ENCODE measurements at regions not wholly inside any gene's neighbourhood (a gene's known extent, or its start where the extent isn't known, plus 50 kb on each side); places are given as distances from the start of the nearest gene placed in this dataset.

DNA sequence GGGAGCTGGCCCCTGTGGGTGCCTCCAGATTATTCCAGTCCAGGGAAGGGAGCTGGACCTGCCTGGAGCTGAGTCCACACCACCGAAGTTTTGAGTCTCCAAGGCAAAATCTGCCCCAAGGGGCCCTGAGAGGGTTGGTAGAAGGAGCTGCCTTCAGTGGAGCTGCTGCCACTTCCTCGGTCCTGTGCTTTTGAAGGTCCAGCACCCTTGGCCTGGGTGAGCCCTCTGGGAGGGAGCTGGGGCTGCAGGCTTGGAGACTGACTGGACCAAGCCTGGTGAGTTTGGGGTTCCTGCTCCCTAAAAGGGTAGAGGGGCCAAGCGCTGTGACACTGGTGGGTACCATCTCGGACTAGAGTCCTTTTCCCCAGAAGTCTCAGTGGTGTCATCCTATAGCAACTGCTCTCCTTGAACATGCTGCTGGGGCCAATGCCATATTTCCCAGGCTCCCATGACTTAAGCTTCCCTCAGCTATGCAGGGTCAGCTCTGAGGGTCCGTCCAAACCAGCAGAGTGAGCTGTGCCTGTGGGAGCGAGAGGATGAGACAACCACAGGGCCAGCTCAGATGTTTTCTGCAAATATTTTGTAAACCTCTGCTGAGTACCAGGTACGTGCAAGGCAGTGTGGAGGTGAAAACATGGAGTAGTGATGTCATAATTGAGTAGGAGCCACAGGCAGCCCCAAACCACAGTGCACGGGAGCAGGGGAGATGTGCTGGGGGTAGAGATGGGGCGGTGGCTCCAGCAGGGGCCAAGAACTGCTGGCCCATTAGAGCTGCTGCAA lies 96.0 kb downstream of the ABHD5 start:
- TF ChIP-seq EZH2 (IDR thresholded peaks at IDR 0.05; ENCODE audit: insufficient read depth, poor library complexity, severe bottlenecking): no peak
- no peak for TF ChIP-seq EZH2phosphoT487 (IDR thresholded peaks at IDR 0.05; ENCODE audit: insufficient read depth, low read depth)
- Histone ChIP-seq H3K36me3 (ENCODE audit: low read depth) (no peaks in the 10 kb centered on the region), H3K4me1 (ENCODE audit: insufficient read depth) (no peaks in the 10 kb centered on the region), H3K4me3 (no peak overlapping the region), H3K9me2 (ENCODE audit: insufficient read depth) (no peaks in the 10 kb centered on the region), H4K20me1 (ENCODE audit: insufficient read depth) (no peaks in the 10 kb centered on the region), H3K27ac (no peak overlapping the region), H3K79me2 (ENCODE audit: insufficient read depth) (no peaks in the 10 kb centered on the region), H3F3A (ENCODE audit: insufficient read depth) (no peaks in the 10 kb centered on the region), H3K27me3 (replicated peaks; ENCODE audit: insufficient read depth) (no peaks in the 10 kb centered on the region; the same call in 1 of the 2 replicates), H3K9me3 (ENCODE audit: low read depth) (no peaks in the 10 kb centered on the region), H2AFZ (no peak overlapping the region), H3K4me2 (ENCODE audit: unreplicated experiment) (no peak overlapping the region), H3K9ac (no peak overlapping the region)
- no peak for DNase-seq
- in situ Hi-C loops (cut with MboI): no loop called here
- WGBS, 2 experiments (ENCODE audit: low coverage in 1 of 2, low lambda C conversion rate in 2 of 2, missing lambda C conversion rate in 2 of 2): 78 to 79% methylated on average over 9 of the region's 9 CpGs

DNA sequence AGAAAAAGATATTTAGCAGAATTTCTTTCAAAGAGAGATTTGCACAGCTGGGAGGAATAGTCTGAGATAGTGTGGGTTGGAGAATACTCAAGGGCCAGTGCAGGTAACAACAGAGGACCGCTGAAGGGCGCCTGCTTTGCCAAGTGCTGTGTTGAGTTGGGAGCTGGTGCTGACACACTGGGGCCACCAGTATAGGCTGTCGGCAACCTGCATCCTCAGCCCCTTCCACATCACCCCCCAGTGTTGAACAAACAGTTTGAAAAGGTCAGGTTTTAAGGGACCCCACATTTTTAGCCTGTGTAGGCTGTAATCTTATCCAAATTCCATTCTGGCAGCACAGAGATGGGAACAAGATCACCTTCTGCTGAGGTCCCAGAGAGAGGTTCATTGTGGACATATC lies 96.6 kb downstream of the ABHD5 start:
- H3K79me2 ChIP-seq (ENCODE audit: insufficient read depth): no peaks in the 10 kb centered on the region
- no peak for DNase-seq
- H3F3A ChIP-seq (ENCODE audit: insufficient read depth): no peaks in the 10 kb centered on the region
- no peak overlapping the region for H3K9ac ChIP-seq
- no peaks in the 10 kb centered on the region for H4K20me1 ChIP-seq (ENCODE audit: insufficient read depth)
- no peak overlapping the region for H2AFZ ChIP-seq
- no peak overlapping the region for H3K27ac ChIP-seq
- 85 to 96% methylated on average over 3 of the region's 3 CpGs for WGBS, 2 experiments (ENCODE audit: low coverage in 1 of 2, low lambda C conversion rate in 2 of 2, missing lambda C conversion rate in 2 of 2)
- in situ Hi-C loops (cut with MboI): no loop called here
- H3K4me2 ChIP-seq (ENCODE audit: unreplicated experiment): no peak overlapping the region
- H3K4me1 ChIP-seq (ENCODE audit: insufficient read depth): 0 out of 2 replicates have a peak, but pooled peaks cover under 1% of the 10 kb centered on the region
- no peaks in the 10 kb centered on the region for H3K9me2 ChIP-seq (ENCODE audit: insufficient read depth)
- no peak for TF ChIP-seq EZH2 (IDR thresholded peaks at IDR 0.05; ENCODE audit: insufficient read depth, poor library complexity, severe bottlenecking)
- no peak for TF ChIP-seq EZH2phosphoT487 (IDR thresholded peaks at IDR 0.05; ENCODE audit: insufficient read depth, low read depth)
- H3K27me3 ChIP-seq (replicated peaks; ENCODE audit: insufficient read depth): no peaks in the 10 kb centered on the region; the same call in 1 of the 2 replicates
- no peaks in the 10 kb centered on the region for H3K9me3 ChIP-seq (ENCODE audit: low read depth)
- H3K4me3 ChIP-seq: no peak overlapping the region
- H3K36me3 ChIP-seq (ENCODE audit: low read depth): no peaks in the 10 kb centered on the region

DNA sequence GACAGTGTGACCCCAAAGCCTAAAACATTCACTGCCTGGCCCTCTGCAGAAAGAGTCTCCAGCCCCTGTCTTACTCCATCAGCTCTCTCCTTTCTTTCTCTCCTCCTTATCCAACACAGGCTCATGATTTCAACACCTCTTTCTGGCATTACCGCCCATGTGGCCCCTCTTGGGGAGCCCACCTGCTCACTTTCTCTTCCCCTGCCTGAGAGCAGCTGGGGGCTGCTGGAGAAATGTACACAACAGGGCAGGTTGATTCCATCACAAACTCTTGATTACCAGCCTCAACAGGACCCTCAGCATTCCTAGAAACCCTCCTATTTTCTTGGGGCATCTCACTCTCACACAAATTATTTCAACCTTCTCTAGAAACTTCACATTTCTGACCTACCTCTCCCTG lies 98.3 kb downstream of the ABHD5 start:
- Histone ChIP-seq H3K27me3 (replicated peaks; ENCODE audit: insufficient read depth) (no peaks in the 10 kb centered on the region; the same call in 1 of the 2 replicates), H3K9me2 (ENCODE audit: insufficient read depth) (no peaks in the 10 kb centered on the region), H2AFZ (no peak overlapping the region), H3K79me2 (ENCODE audit: insufficient read depth) (no peaks in the 10 kb centered on the region), H3F3A (ENCODE audit: insufficient read depth) (no peaks in the 10 kb centered on the region), H3K36me3 (ENCODE audit: low read depth) (no peaks in the 10 kb centered on the region), H3K4me2 (ENCODE audit: unreplicated experiment) (no peak overlapping the region), H4K20me1 (ENCODE audit: insufficient read depth) (no peaks in the 10 kb centered on the region), H3K4me3 (no peak overlapping the region), H3K9me3 (ENCODE audit: low read depth) (no peaks in the 10 kb centered on the region), H3K27ac (no peak overlapping the region), H3K9ac (no peak overlapping the region), H3K4me1 (ENCODE audit: insufficient read depth) (peaks cover 9% of the 10 kb centered on the region; the same call in 1 of the 2 replicates)
- DNase-seq: no peak
- 77 to 90% methylated on average over 1 of the region's 1 CpG for WGBS, 2 experiments (ENCODE audit: low coverage in 1 of 2, low lambda C conversion rate in 2 of 2, missing lambda C conversion rate in 2 of 2)
- no peak for TF ChIP-seq EZH2 (IDR thresholded peaks at IDR 0.05; ENCODE audit: insufficient read depth, poor library complexity, severe bottlenecking)
- no peak for TF ChIP-seq EZH2phosphoT487 (IDR thresholded peaks at IDR 0.05; ENCODE audit: insufficient read depth, low read depth)
- in situ Hi-C loops (cut with MboI): no loop called here

DNA sequence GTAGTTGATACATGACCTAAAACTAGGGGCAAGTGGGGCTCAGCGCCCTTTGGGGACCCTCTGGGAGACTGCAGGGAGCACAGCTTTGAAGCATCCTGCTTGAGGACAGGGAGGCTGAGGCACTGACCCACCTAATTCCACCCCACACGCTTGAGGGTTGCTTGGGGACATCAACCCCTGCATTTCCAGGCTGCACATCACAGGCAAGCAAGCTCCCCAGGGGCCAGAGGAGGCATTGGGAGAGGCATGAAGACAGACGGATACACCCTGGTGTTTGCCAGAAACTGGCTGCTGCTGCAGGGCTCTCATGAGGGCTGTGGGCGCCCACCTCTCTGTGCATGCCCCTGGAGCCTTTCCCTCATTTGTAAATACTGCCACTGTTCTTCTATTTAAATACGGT lies 99.3 kb downstream of the ABHD5 start:
- Histone ChIP-seq H3K9ac (no peak overlapping the region), H3K4me1 (ENCODE audit: insufficient read depth) (peaks cover 19% of the 10 kb centered on the region), H3K4me3 (no peak overlapping the region), H3F3A (ENCODE audit: insufficient read depth) (0 out of 2 replicates have a peak, but pooled peaks cover 5% of the 10 kb centered on the region), H3K79me2 (ENCODE audit: insufficient read depth) (no peaks in the 10 kb centered on the region), H3K27ac (no peak overlapping the region), H3K4me2 (ENCODE audit: unreplicated experiment) (no peak overlapping the region), H3K27me3 (replicated peaks; ENCODE audit: insufficient read depth) (no peaks in the 10 kb centered on the region; the same call in 1 of the 2 replicates), H4K20me1 (ENCODE audit: insufficient read depth) (no peaks in the 10 kb centered on the region), H2AFZ (no peak overlapping the region), H3K9me2 (ENCODE audit: insufficient read depth) (no peaks in the 10 kb centered on the region), H3K9me3 (ENCODE audit: low read depth) (no peaks in the 10 kb centered on the region), H3K36me3 (ENCODE audit: low read depth) (no peaks in the 10 kb centered on the region)
- no peak for DNase-seq
- in situ Hi-C loops (cut with MboI): no loop called here
- 42 to 49% methylated on average over 5 of the region's 5 CpGs for WGBS, 2 experiments (ENCODE audit: low coverage in 1 of 2, low lambda C conversion rate in 2 of 2, missing lambda C conversion rate in 2 of 2)
- TF ChIP-seq EZH2phosphoT487 (IDR thresholded peaks at IDR 0.05; ENCODE audit: insufficient read depth, low read depth) (no peak), EZH2 (IDR thresholded peaks at IDR 0.05; ENCODE audit: insufficient read depth, poor library complexity, severe bottlenecking) (no peak)

Measured in GM23248 (cell line).